BLaER1 (cell line): ENCODE measurements at regions not wholly inside any gene's neighbourhood (a gene's known extent, or its start where the extent isn't known, plus 50 kb on each side); places are given as distances from the start of the nearest gene placed in this dataset.

Experiments used
- H3K27ac ChIP-seq: shearing (Covaris generic); formaldehyde crosslinking; 2 replicates; pipeline ENCODE4 v1.8.1; 2022
- H3K27me3 ChIP-seq: shearing (Covaris generic); formaldehyde crosslinking; 2 replicates; pipeline ENCODE4 v1.8.1; 2022
- H3K36me3 ChIP-seq: shearing (Covaris generic); formaldehyde crosslinking; 2 replicates; pipeline ENCODE4 v1.8.1; 2022
- H3K4me1 ChIP-seq: shearing (Covaris generic); formaldehyde crosslinking; 2 replicates; pipeline ENCODE4 v1.8.1; 2022
- H3K4me2 ChIP-seq: shearing (Covaris generic); formaldehyde crosslinking; 2 replicates; pipeline ENCODE4 v1.8.1; 2022
- H3K4me3 ChIP-seq: shearing (Covaris generic); formaldehyde crosslinking; 2 replicates; pipeline ENCODE4 v1.8.1; 2022
- H3K9ac ChIP-seq: shearing (Covaris generic); formaldehyde crosslinking; 2 replicates; pipeline ENCODE4 v1.8.1; 2022
- H3K9me3 ChIP-seq: shearing (Covaris generic); formaldehyde crosslinking; 2 replicates; pipeline ENCODE4 v1.8.1; 2022
- H4K20me1 ChIP-seq: shearing (Covaris generic); formaldehyde crosslinking; 2 replicates; pipeline ENCODE4 v1.8.1; 2022
- Cebpa-rat ChIP-seq: shearing (Covaris generic); IDR thresholded peaks from 2 replicates; pipeline ENCODE4 v1.8.1; 2022

DNA sequence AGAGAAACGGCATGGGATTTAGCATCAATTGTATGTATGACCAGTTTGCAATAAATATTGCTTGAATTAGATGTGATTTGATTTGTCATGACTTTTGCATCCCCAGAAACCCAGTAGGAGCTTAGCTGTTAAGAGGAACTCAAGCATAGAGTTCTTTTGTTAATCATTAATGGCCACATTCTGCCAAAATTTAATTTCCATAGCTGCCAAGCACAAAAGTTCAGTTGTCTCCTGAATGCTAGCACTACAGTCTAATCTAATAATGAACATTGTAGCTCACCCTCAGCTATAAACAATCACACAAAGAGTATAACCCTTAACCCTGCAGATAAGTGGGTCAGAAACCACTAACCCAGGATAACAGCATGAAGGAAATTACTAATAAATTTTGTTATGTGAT, 169.8 kb upstream of the GRAMD2B start:
- Histone ChIP-seq H3K27ac (no peak overlapping the region), H3K27me3 (no peaks in the 10 kb centered on the region), H4K20me1 (no peaks in the 10 kb centered on the region), H3K9ac (no peak overlapping the region), H3K4me2 (no peak overlapping the region), H3K4me1 (no peaks in the 10 kb centered on the region), H3K36me3 (no peaks in the 10 kb centered on the region), H3K9me3 (peaks cover 15% of the 10 kb centered on the region), H3K4me3 (no peak overlapping the region)
- TF ChIP-seq Cebpa-rat, result no peak

DNA sequence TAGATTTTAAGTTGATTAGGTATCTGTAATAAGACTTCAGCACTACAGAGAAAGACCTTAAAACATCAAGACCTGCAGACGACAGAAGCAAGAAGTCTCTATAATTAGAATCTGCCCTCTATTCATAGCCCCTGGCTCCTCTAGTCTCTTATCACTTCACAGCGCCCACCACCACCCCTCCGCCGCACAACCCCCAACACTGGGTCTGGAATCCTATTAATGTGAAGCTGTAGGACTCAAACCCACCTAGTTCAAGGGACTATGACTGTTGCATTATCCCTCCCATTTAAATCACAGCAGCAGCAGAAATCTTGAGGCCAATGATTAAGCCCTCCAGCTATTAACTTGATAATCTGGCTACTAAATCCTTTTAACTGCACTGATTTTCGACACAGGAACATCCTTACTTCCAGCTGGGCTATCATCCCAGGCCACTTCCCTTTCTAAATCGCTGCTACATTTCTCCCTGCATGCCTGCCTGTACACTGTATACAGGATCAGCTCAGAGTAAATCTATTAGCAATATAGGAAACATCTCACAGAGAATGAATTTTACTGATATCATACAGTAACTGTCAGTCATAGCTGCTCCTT, 159.5 kb upstream of the GRAMD2B start:
- no peak overlapping the region for H3K4me2 ChIP-seq
- no peaks in the 10 kb centered on the region for H4K20me1 ChIP-seq
- peaks cover 20% of the 10 kb centered on the region for H3K9me3 ChIP-seq
- H3K27ac ChIP-seq, result no peak overlapping the region
- H3K9ac ChIP-seq, result no peak overlapping the region
- TF ChIP-seq Cebpa-rat, result no peak
- H3K36me3 ChIP-seq, result no peaks in the 10 kb centered on the region
- no peak overlapping the region for H3K4me3 ChIP-seq
- no peaks in the 10 kb centered on the region for H3K27me3 ChIP-seq
- H3K4me1 ChIP-seq, result no peaks in the 10 kb centered on the region; the same call in 1 of the 2 replicates

DNA sequence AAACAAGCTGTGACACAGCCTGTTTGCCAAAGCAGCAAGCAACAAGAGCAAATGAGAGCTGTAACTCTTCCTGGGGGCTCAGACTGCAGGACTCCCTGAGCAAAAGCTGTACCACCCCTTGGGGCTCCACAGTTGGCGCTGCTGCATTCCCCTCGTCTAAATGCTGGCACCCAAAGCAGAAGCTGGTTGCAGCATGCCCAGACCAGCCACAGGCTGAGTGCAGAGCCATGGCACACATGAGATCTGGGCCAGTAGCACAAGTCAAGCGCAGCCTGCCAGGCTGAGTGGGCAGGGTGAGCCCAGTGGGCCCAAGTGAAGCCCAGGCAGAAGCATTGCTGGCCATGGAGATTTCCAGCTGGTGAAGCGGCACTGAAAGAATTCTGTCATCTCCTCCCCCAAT, 157.3 kb upstream of the GRAMD2B start:
- H3K4me1 ChIP-seq, result no peaks in the 10 kb centered on the region; the same call in 1 of the 2 replicates
- peaks cover 12% of the 10 kb centered on the region for H3K9me3 ChIP-seq
- no peak overlapping the region for H3K4me2 ChIP-seq
- no peak for TF ChIP-seq Cebpa-rat
- no peak overlapping the region for H3K9ac ChIP-seq
- H3K27me3 ChIP-seq, result no peaks in the 10 kb centered on the region
- no peaks in the 10 kb centered on the region for H3K36me3 ChIP-seq
- no peaks in the 10 kb centered on the region for H4K20me1 ChIP-seq
- H3K4me3 ChIP-seq, result no peak overlapping the region
- no peak overlapping the region for H3K27ac ChIP-seq

DNA sequence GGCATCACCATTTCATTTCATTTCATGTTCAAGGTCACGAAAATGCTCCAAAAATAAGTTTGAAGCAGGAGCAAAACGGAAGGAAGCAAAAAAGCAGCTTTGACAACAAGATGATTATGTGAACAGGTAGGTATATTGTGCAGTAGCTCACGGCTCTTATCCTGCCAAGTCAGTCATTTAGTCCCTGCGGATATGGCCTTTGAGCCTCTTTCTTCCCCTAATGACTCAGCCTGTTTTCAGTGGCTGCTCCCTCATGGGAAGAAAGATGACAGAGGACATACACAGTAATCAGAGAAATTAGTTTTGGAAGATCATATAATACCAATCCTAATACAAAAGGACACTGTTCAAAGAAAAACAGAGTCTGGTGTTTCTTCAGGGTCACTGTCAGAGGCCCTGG, 155.8 kb upstream of the GRAMD2B start:
- no peak overlapping the region for H3K4me2 ChIP-seq
- H4K20me1 ChIP-seq, result no peaks in the 10 kb centered on the region
- H3K27me3 ChIP-seq, result no peaks in the 10 kb centered on the region
- H3K27ac ChIP-seq, result no peak overlapping the region
- H3K4me1 ChIP-seq, result no peaks in the 10 kb centered on the region
- no peak overlapping the region for H3K4me3 ChIP-seq
- H3K36me3 ChIP-seq, result no peaks in the 10 kb centered on the region
- TF ChIP-seq Cebpa-rat, result no peak
- H3K9me3 ChIP-seq, result peaks cover 12% of the 10 kb centered on the region
- H3K9ac ChIP-seq, result no peak overlapping the region

DNA sequence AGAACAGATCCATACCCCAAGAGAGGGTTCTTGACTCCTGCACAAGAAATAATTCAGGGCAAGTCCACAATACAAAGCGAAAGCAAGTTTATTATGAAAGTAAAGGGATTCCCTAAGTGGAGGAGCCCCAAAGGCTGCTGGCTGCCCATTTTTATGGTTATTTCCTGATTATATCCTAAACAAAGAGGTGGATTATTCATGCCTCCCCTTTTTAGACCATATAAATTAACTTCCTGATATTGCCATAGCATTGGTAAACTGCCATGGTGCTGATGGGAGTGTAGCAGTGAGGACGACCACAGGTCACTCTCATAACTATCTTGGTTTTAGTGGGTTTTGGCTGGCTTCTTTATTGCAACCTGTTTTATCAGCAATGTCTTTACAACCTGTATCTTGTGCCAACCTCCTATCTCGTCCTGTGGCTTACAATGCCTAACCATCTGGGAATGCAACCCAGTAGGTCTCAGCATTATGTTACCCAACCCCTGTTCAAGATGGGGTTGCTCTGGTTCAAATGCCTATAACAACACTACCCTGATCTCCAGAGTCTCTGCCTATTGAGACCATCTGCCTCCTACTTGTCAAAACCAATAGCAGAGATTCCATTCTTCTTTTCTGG, 154.4 kb upstream of the GRAMD2B start:
- Histone ChIP-seq H3K9me3 (peaks cover 12% of the 10 kb centered on the region), H3K36me3 (no peaks in the 10 kb centered on the region), H3K4me1 (no peaks in the 10 kb centered on the region), H4K20me1 (no peaks in the 10 kb centered on the region), H3K9ac (no peak overlapping the region), H3K27ac (no peak overlapping the region), H3K27me3 (no peaks in the 10 kb centered on the region), H3K4me3 (no peak overlapping the region), H3K4me2 (no peak overlapping the region)
- no peak for TF ChIP-seq Cebpa-rat

DNA sequence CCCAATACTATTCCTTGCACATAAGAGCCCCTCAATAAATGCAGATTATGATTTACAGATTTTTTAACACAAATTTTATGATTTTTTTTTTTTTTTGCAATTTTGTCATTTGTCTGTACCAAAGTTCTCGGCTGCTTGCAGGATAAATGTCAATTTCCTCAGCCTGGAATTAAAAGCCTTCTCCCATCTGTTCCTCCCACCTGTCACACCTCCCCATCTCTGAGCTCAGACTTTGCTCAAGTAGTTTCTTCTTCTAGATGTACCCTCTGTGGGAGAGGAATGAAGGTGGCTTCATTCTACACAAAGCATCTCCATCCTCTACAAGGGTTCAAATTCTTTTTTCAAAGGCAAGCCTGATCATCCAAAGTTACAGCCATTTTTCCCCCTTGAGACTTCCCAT, 153.7 kb upstream of the GRAMD2B start:
- Histone ChIP-seq H3K4me3 (no peak overlapping the region), H3K9ac (no peak overlapping the region), H3K27me3 (no peaks in the 10 kb centered on the region), H3K36me3 (no peaks in the 10 kb centered on the region), H3K27ac (no peak overlapping the region), H4K20me1 (no peaks in the 10 kb centered on the region), H3K9me3 (peaks cover 12% of the 10 kb centered on the region), H3K4me2 (no peak overlapping the region), H3K4me1 (no peaks in the 10 kb centered on the region)
- TF ChIP-seq Cebpa-rat, result no peak

DNA sequence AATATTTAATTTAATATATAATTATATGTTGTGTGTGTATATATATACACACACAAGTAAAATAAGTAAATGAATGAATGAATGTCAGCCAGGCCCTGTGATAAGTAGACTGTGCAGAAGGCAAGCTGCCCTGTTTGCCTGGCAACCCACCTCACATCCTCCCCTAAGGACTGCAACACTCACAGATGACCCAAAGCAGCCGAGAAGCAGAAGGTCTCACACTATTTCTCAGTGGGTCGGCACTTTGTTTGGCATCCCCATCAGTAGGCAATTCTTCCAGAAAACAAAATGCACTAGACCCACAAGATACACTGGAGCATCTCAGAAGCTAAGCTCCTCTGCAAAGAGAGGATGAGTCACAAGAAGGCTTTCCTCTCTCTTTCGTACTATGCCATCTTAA, 152.1 kb upstream of the GRAMD2B start:
- Histone ChIP-seq H3K27ac (no peak overlapping the region), H3K9ac (no peak overlapping the region), H3K9me3 (0 out of 2 replicates have a peak, but pooled peaks cover under 1% of the 10 kb centered on the region), H3K4me1 (no peaks in the 10 kb centered on the region), H3K27me3 (no peaks in the 10 kb centered on the region), H3K36me3 (no peaks in the 10 kb centered on the region), H4K20me1 (no peaks in the 10 kb centered on the region), H3K4me2 (no peak overlapping the region), H3K4me3 (no peak overlapping the region)
- no peak for TF ChIP-seq Cebpa-rat

DNA sequence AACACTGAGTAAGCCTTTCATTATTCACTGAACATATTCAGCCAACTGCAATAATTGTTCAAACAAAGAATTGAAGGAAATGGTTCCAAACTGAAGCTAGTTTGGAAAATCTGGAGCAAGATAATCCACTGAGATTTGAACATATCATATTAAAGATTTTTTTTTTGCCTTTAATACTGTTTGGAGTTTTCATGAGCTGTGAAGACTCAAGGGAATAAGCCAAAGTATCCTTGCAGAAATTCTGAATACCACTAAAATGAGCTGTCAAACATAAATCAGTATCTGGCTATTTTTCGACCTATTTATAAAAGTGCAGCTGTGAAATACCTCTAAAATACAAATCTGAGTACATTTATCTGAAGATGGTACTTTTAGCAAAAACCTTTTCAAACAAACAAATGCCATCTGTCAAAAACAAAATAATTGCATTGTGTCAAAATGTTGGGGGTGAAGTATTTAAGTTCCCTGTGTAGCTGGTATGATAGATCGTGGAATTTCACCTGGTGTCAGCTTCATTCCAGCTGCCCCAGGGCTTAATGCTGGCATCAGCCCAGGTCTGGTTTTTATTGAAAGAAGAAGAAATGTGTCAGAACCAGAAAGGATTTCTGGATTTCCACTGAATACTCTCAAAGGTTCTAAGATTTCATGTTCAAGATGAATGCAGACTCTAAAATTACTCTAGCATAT, 149.0 kb upstream of the GRAMD2B start:
- TF ChIP-seq Cebpa-rat, result no peak
- H3K9me3 ChIP-seq, result no peaks in the 10 kb centered on the region
- no peaks in the 10 kb centered on the region for H3K4me1 ChIP-seq
- no peak overlapping the region for H3K27ac ChIP-seq
- H4K20me1 ChIP-seq, result no peaks in the 10 kb centered on the region
- H3K36me3 ChIP-seq, result no peaks in the 10 kb centered on the region
- H3K4me2 ChIP-seq, result no peak overlapping the region
- H3K27me3 ChIP-seq, result no peaks in the 10 kb centered on the region
- H3K4me3 ChIP-seq, result no peak overlapping the region
- no peak overlapping the region for H3K9ac ChIP-seq

DNA sequence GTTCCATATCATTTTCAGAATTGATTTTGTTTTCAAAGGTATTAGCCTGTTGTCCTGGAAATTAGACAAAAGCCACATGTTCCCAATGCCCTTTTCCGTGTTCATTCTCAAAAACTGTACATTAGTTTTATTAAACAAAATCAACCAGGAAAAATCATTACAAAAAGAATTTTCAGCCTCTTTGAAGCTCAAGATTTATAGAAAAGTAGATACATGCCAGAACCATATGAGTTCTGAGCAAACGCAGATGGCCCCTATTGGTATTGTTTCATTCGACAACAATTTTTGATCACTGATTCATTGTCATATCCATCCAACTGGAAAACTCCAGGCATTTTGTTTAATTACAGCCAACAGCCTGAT, 148.5 kb upstream of the GRAMD2B start:
- H4K20me1 ChIP-seq, result no peaks in the 10 kb centered on the region
- no peak overlapping the region for H3K9ac ChIP-seq
- no peak overlapping the region for H3K4me3 ChIP-seq
- H3K36me3 ChIP-seq, result no peaks in the 10 kb centered on the region
- no peak overlapping the region for H3K4me2 ChIP-seq
- TF ChIP-seq Cebpa-rat, result no peak
- no peaks in the 10 kb centered on the region for H3K27me3 ChIP-seq
- no peak overlapping the region for H3K27ac ChIP-seq
- H3K4me1 ChIP-seq, result no peaks in the 10 kb centered on the region
- no peaks in the 10 kb centered on the region for H3K9me3 ChIP-seq

DNA sequence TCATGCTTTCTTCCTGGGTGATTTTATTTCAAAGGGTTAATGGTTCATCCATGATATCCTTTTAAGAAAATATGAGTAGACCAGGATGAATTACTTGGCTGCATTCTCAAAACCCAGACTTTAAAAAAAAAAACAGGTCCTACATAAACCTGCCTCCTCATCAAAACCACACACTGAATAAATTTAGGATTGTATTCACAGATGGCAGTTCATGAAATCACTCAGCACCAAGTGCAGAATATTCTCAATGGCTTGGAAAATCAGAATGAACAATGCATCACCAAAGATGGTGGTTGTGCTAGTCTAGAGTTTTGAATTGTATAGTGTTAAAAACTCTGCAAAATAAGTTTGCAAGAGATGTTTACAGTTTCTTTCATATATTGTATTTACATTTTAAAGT, 145.4 kb upstream of the GRAMD2B start:
- Histone ChIP-seq H3K4me3 (no peak overlapping the region), H3K27ac (no peak overlapping the region), H3K36me3 (no peaks in the 10 kb centered on the region), H4K20me1 (no peaks in the 10 kb centered on the region), H3K9ac (no peak overlapping the region), H3K27me3 (no peaks in the 10 kb centered on the region), H3K4me2 (no peak overlapping the region), H3K9me3 (no peaks in the 10 kb centered on the region), H3K4me1 (no peaks in the 10 kb centered on the region)
- no peak for TF ChIP-seq Cebpa-rat
